NCI-H446 (cell line): ENCODE measurements at regions not wholly inside any gene's neighbourhood (a gene's known extent, or its start where the extent isn't known, plus 50 kb on each side); places are given as distances from the start of the nearest gene placed in this dataset.
"Not testable (repeated sequence)": the region's sequence is repeated elsewhere in the genome, so short reads cannot be mapped to it uniquely, and the experiment has no call there.

Experiments used
- DNase-seq, 2 experiments: peaks; one replicate each; lab custom pipeline; 2025; lab: John Stamatoyannopoulos, UW

DNA sequence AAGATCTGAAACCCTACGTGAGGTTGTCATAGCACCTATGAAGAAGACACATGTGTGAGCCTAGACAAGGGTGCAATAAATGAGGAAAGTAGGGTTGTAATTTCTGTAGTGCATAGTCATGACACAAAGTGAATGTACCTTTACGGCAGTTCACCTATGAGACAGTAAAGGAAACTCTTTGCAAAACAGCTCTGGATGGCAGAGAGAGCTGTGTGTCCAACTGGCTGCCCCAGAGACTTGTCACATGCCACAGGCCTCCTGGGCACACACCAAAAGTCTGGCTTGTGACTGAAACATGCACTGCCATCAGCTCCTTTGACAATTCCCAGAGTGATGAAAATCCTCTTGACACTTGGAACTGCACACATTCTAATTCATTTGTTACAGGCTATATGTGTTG lies 90.7 kb upstream of the NAMPT start:
- DNase-seq, result no peak

DNA sequence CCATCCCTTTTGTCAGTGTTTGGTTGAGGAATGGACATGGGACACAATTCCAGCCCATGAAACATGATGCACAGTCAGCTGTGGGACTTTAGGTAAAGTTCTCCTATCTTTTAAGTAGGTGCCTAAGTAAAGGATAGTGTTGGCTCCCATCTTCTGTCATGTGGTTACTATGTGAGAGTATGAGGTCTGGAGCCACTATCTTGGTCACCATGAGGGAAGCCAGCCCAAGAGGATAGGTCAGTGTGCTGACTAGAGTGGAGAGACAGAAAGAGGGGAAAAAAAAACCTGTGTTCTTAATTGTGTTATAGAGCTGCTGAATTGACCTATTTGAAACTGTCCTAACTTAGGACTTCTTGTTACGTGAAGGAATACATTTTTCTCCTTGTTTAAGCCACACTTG lies 89.7 kb upstream of the NAMPT start:
- DNase-seq, result no peak

DNA sequence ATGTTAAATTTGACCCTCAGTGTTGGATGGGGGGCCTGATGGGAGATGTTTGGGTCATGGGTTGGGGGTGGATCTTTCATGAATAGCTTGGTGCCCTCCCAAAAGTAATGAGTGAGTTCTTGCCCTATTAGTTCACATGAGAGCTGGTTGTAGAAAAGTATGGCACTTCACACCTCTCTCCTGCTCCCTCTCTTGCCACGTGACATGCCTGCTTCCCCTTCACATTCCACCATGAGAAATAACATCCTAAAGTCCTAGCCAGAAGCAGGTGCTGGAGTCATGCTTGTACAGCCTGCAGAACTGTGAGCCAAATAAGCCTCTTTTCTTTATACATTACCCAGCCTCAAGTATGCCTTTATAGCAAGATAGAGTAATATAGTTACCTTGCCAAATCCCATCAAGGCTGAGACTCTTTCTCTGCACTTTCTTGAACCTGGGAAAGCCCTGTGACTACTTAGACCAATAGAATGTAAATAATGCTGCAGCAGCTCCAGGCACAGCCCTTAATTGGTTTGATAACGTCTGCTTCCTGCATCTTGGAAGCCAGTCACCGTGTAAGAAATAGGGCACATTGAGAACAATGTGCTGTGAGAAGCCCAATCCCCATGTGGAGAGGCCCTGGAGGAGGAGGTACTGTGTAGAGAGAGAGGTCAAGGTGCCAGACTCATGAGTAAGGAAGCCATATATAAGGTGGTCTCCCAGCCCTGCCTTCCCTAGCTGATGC lies 88.0 kb upstream of the NAMPT start:
- DNase-seq, result no peak

- no peak for DNase-seq
These were observed 87.3 kb upstream of the NAMPT start for GRCh38 chr7:106372126-106372525.

DNA sequence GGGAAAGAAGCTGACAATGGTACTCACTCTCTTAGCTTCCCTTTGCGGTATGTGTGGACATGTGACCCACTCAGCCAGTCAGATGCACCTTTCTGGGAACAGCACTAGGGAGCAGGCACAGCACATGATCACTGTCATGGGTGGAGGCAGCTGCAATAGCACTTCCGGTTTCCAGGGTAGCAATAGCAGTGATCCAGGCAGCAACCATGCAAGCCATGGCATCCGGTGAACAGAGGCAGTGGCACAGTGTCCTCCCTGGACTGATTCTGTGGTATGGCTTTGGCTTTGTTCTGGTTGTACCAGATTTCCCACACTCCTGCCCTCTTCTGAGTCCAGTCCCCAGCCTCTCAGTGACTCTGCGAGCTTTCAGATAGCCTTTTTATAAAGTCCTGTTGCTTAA lies 86.8 kb upstream of the NAMPT start:
- no peak for DNase-seq

DNA sequence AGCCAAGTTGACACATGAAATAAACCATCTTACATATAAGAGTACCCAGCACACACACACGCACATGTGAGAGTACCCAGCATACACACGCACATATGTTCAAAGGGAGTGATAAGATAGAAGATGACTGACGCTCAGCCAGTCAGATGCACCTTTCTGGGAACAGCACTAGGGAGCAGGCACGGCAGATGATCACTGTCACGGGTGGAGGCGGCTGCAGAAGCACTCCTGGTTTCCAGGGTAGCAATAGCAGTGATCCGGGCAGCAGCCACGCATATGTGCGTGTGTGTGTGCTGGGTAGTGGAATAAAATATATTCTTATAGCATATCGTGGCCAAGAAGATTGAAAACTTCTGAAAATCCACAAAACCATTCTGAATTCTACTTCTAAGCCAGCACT lies 85.8 kb upstream of the NAMPT start:
- no peak for DNase-seq

DNA sequence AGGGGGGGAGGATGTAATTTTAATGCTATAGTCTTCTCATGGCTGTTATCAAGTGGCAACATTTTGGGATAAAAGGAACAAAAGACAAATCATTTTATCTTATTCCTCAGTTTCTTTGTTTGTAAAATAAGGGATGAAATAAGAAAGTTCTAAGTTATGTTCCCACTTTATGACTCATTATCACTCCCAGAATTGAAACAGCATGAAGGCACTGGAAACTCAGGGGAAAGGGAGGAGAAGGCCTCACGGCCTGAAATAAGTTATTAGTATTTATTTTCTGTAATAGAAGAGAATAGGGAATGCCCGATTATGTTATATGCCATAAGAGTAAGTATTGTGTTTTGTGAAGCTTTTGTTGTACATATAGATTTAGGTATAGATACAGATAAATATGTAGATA lies 85.0 kb upstream of the NAMPT start:
- no peak for DNase-seq

- DNase-seq, result no peak
These were observed 84.6 kb upstream of the NAMPT start for GRCh38 chr7:106369352-106369751.

- no peak for DNase-seq
These were observed 82.9 kb upstream of the NAMPT start for GRCh38 chr7:106367664-106368063.

- no peak for DNase-seq
These were observed 82.2 kb upstream of the NAMPT start for GRCh38 chr7:106367018-106367420.

GRCh38 chr7:106365252-106366005 lies 80.6 kb upstream of the NAMPT start:
- DNase-seq, result no peak

- DNase-seq, result not testable (repeated sequence)
These were observed 77.7 kb upstream of the NAMPT start for GRCh38 chr7:106362507-106362906.

DNA sequence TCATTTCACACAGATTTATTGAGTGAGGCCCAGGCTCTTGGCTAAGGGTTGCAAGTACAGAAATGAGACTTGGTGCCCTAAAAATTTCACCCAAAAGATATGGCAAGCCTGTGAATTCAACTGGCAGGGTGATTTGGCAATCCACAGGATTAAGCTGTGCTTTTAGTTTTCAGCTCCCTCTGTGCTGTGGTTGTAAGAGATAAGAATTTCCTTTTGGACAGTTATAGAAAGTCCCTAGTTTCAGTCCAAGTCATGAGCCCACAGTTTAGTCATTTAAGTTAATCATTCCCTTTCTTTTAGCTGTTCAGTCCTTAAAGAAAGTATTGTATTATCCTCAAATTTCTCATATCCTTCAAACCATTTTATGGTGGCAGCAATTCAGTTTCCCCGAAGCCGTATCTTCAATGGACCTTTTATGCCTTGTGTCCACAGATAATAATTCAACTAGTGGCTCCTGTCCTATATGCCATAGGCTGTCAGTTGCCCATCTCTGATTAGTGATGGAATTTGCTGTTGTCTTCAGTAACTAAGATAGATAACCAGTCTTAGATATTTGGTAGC lies 73.4 kb upstream of the NAMPT start:
- no peak for DNase-seq

GRCh38 chr7:106357675-106358074 lies 72.9 kb upstream of the NAMPT start:
- DNase-seq, result no peak

GRCh38 chr7:106354822-106355221 lies 70.0 kb upstream of the NAMPT start:
- no peak for DNase-seq

DNA sequence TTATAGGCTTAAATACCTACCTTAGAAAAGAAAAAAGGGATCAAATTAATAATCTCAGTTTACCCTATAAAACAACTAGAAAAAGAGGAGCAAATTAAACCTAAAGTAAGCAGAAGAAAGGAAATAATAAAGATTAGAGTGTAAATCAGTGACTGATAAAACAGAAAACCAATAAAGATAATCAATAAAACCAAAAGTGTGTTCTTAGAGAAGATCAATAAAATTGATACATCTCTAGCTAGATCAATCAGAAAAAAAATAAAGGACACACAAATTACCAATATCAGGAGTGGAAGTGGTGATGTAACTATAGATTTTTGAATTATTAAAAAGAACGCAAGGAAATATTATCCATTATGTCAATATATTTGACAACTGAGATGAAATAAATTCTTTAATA lies 69.2 kb upstream of the NAMPT start:
- DNase-seq, result no peak

- DNase-seq, result no peak
These were observed 63.4 kb upstream of the NAMPT start for GRCh38 chr7:106348231-106348630.

DNA sequence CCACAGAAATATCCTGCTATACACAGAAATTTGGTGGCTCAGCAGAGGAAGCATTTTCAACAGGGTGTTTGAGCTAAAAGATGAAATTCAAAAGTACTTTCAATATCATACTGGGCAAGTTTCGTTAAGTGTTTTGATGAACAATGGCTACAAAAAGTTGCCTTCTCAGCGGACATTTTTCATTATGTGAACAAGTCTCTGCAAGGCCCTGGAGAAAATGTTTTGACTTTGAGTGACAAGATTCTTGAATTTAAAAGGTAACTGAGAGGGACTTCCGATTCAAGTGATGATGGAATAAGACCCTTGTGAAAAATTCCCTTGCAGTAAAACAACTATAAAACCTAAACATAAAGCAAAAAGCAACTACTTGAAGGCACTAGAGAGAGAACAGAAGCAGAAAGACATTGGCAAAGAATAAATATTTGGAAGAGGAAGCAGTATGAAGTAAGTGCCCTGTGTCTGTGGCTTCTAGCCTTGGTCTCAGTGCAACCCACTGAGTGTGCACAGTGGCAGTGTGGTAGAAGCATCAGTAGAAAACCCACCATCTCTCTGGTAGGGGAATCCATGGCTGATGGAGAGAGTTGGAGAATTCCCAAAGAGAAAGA lies 62.5 kb upstream of the NAMPT start:
- DNase-seq, result no peak

DNA sequence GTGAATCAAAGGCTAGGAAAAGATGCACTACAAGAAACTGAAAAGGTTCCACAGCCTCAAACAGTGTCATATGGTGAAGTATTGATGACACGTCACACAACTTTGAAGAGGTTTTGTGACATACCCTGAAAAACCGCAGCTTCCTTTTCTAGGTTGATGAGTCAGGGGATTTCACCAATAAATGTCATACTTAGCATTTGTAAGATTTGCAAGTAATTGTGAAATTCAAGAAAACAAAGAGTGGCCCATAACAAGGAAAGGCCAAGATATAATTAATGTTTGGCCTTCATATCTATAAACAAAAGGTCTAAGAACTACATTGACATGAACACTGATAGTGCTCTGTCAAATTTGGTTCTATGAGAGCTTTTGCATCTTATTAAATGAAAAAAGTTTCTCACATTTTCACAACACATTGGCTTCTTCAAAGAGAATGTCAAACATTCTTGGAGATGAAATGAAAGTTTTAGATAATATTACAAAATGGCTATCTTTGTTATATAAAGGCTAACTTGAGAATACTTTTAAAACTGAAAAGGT lies 62.0 kb upstream of the NAMPT start:
- no peak for DNase-seq

GRCh38 chr7:106346167-106346677 lies 61.4 kb upstream of the NAMPT start:
- no peak for DNase-seq

GRCh38 chr7:106345421-106346166 lies 60.8 kb upstream of the NAMPT start:
- DNase-seq, result no peak

DNA sequence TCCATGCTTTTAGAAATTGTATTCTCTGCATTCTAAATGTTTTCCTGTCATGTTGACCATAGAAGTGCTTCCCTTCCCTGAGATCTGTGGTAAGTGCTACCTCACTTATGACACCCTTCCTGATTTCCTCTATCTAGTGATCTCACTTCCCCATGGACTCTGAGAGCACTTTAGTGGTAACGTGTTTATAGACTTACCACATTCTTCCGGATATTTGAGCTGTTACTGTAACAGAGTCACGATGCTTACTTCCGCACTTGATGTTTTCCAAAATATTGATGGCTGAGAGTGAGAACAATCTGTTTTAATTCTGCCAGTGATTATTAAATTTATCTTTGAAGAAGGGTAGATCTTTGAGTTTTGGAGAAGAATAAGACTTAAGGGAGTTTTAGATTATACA lies 60.1 kb upstream of the NAMPT start:
- DNase-seq, result no peak
